Midbrain (tissue), 1 donor: ENCODE measurements at regions not wholly inside any gene's neighbourhood (a gene's known extent, or its start where the extent isn't known, plus 50 kb on each side); places are given as distances from the start of the nearest gene placed in this dataset.

Source experiments
- DNase-seq: peaks from one replicate; lab custom pipeline; 2025; lab: John Stamatoyannopoulos, UW

GRCh38 chr2:550860-551567, 126.2 kb downstream of the TMEM18 start:
- no peak for DNase-seq

GRCh38 chr2:545711-546650, 131.2 kb downstream of the TMEM18 start:
- no peak for DNase-seq

DNA sequence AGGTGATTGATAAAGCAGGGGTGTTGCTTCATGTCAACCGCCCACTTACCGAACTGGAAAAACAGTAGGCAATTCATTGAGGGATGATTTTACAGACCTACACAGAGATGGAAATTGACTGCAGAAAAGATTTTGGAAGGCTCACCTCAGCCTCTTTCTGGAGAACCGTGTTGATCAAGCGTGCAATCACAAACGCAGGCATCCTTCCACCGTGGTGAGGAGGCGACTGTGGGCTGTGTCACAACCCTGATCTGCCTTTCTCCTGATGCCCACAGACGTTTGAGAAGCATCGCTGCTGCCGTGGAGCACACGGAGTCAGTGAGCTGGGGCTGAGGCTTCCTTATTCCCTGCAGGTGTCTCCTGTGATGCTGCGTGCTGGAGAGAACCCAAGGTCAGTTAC, 132.0 kb downstream of the TMEM18 start:
- no peak for DNase-seq

DNA sequence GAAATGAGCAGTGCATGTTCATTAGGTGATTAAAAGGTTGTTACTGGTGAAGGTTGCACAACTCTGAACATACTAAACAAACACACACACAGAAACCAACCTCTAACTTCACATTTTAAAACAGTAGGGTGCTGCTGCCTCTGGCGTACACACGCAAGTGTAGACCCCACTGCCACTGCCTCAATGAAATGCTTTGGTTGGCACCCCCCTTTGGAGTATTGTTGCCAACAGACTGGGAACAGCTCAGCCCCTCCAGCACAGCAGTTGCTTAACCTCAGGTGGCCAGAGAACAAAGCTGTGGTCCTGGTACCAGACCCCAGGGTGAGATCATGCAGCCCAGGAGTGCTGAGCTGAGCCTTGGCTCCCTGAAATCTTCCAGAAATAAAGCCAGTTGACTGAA, 138.6 kb downstream of the TMEM18 start:
- DNase-seq: no peak

DNA sequence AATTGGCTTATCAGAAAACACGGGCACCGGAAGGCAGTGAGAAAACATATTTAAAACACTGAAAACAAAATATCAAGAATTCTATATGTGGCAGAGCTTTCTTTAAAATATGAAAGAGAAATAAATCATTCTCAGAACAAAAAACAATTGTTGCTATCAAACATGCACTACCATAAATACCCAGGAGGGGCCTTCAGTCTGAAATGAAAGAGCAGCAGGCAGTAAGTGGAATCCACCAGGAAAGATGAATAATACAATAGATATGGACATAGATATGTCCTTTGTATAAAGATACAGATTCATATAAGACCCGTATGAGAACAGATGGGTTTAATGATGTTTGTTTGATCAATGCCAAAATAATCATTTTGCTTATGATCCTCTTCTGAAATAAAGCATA, 142.0 kb downstream of the TMEM18 start:
- DNase-seq: no peak

GRCh38 chr2:529852-530251, 147.4 kb downstream of the TMEM18 start:
- DNase-seq: no peak

DNA sequence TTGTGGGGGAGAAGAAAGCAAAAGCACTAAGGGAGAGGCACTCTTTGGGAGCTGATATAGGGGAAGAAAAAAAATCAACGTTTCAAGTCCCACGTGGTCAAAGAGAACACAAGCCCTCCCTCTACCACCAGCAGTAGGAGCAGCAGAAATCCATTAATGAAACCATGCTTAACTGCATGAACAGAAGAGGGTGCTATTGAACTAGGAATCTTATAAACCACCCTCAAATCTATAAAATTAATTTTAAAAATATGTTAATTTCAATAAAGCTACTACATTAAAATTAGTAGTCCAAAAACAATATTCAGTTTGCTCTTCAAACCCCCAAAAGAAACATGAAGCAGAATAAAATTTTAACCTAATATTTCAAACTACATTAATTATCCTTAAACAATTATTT, 147.8 kb downstream of the TMEM18 start:
- DNase-seq: peak; percentile 13

- DNase-seq: no peak
Observed at GRCh38 chr2:527581-527980, 149.6 kb downstream of the TMEM18 start.

GRCh38 chr2:526918-527317, 150.3 kb downstream of the TMEM18 start:
- no peak for DNase-seq

GRCh38 chr2:525611-526010, 151.6 kb downstream of the TMEM18 start:
- DNase-seq: no peak

GRCh38 chr2:525021-525420, 152.2 kb downstream of the TMEM18 start:
- DNase-seq: no peak

GRCh38 chr2:524442-524841, 152.8 kb downstream of the TMEM18 start:
- DNase-seq: no peak

GRCh38 chr2:523698-524270, 153.4 kb downstream of the TMEM18 start:
- DNase-seq: no peak

- DNase-seq: no peak
Observed at GRCh38 chr2:522776-523175, 154.4 kb downstream of the TMEM18 start.

GRCh38 chr2:521853-522530, 155.2 kb downstream of the TMEM18 start:
- no peak for DNase-seq

GRCh38 chr2:520663-521340, 156.4 kb downstream of the TMEM18 start:
- no peak for DNase-seq

GRCh38 chr2:516944-517343, 160.3 kb downstream of the TMEM18 start:
- DNase-seq: peak; percentile 10

DNA sequence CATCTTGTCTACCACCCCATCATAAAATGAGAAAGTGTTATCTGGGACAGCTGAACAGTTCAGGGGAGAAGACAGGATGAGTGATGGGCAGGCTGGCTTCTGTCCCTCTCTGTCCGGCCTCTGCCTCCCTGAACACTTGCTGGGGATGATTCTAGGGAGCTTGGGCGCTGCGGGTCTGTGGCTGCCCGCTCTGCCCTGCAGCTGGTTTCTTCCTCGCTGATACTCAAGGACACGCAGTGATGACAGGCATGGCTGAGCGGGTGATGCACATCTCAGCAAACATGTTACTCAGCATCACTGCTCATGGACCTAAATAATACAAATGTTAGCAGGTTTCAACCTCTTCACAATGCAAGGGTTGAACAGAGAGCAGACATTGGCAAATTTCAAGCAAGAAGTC, 161.1 kb downstream of the TMEM18 start:
- no peak for DNase-seq

- DNase-seq: no peak
Observed at GRCh38 chr2:515441-516127, 161.6 kb downstream of the TMEM18 start.

DNA sequence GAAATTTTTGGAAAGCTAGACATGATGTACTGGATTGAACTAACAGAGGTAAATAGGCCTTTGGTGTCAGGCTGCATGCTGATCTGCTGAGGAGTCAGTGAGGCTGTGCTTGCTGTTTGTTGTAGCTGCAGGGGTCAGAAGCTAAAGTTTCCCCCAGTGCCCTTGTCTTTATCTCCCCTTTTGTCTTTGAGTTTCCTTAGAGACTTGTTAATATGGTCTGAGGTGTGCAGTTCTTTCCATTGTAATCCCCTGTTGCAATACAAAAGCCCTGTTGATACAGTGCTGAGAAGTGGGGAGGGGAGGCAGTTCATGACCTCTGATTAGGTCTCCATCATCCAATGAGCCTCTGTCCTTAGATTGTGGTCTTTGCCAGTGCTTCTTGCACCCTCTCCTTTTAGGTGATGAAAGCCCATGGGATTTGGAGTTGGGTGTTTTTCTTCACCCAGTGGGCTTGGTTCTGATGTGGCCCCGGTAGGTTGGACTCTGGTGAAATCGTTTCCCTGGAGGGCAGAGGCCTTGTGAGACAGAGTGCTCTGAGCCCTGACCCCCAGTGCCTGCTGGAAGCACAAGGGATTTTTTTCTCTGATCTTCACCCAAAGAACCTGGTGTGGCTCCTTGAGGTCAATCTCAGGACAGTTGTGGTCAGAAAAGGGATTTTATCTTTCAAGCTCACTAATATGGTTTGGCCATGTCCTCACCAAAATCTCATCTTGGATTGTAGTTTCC, 163.1 kb downstream of the TMEM18 start:
- no peak for DNase-seq
